Calu3 (cell line): ENCODE measurements at regions not wholly inside any gene's neighbourhood (a gene's known extent, or its start where the extent isn't known, plus 50 kb on each side); places are given as distances from the start of the nearest gene placed in this dataset.

Source experiments
- BruUV-seq: library from RNA; stranded (reverse); fragments of 400-500 nt; replicated peaks from 2 replicates; lab custom pipeline; 2021; lab: Mats Ljungman, UMichigan
- CTCF ChIA-PET: fragments of 300-600 bp; sonication (Branson Sonifier 250); formaldehyde crosslinking; loops from one replicate; lab custom pipeline; 2022; ENCODE audit warnings: antibody characterized with exemption; lab: Charles Lee
- DNase-seq: peaks from one replicate; pipeline ENCODE4 v3.0.0; 2022
- H3K27ac Mint-ChIP-seq: one replicate; pipeline ENCODE4 v1.8.0; 2022; ENCODE audit warnings: mixed read lengths; ENCODE audit not compliant: unreplicated experiment
- H3K27me3 Mint-ChIP-seq: one replicate; pipeline ENCODE4 v1.8.0; 2022; ENCODE audit warnings: mixed read lengths; ENCODE audit not compliant: unreplicated experiment
- H3K36me3 Mint-ChIP-seq: one replicate; pipeline ENCODE4 v1.8.0; 2022; ENCODE audit warnings: mild to moderate bottlenecking, moderate library complexity, mixed read lengths; ENCODE audit not compliant: insufficient read depth, unreplicated experiment
- H3K4me1 Mint-ChIP-seq: one replicate; pipeline ENCODE4 v1.8.0; 2022; ENCODE audit warnings: mild to moderate bottlenecking, low read depth, mixed read lengths; ENCODE audit not compliant: unreplicated experiment
- H3K4me3 Mint-ChIP-seq: one replicate; pipeline ENCODE4 v1.8.0; 2022; ENCODE audit warnings: mild to moderate bottlenecking, low read depth, moderate library complexity, mixed read lengths; ENCODE audit not compliant: unreplicated experiment
- H3K9me3 Mint-ChIP-seq: one replicate; pipeline ENCODE4 v1.8.0; 2022; ENCODE audit warnings: low read depth, mixed read lengths; ENCODE audit not compliant: unreplicated experiment
- CTCF ChIP-seq: fragments of 200-600 bp; IDR thresholded peaks from one replicate; pipeline ENCODE4 v1.8.0; 2022; ENCODE audit warnings: antibody characterized with exemption; ENCODE audit not compliant: unreplicated experiment
- intact Hi-C: fragments of 100-400 bp; cut with micrococcal nuclease; formaldehyde crosslinking; loops from one replicate; pipeline ENCODE4 v1.10.0; 2022; ENCODE audit not compliant: unreplicated experiment

DNA sequence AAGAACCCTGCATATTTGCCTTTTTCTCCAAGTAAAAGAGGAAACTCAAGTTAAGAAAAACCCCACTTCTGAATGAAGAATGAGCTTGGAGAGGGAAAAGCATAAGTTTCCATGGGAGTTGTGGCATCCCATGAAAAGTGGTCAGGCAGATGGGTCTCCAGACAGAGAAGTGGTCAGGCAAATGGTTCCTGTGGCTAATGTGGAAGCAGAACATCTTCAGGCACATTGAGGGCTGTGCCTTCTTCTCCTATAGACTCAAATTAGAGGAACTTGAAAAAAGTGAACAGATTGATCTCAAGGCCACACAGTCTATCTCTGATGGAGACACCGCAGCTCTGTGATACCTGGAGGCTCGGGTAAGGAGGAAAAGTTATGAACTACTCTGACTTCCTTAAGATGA lies 55.7 kb upstream of the KIRREL1 start:
- H3K9me3 Mint-ChIP-seq = no peaks in the 10 kb centered on the region
- no peak overlapping the region for H3K27ac Mint-ChIP-seq
- no peaks in the 10 kb centered on the region for H3K36me3 Mint-ChIP-seq
- peaks cover 22% of the 10 kb centered on the region for H3K27me3 Mint-ChIP-seq
- DNase-seq = no peak
- CTCF ChIA-PET = interaction anchor here (0.6 to 0.7 kb wide), 2 partner anchors 77 to 1137 kb away, joined by 3 to 11 read pairs; no protein-coding TSS in a partner anchor
- intact Hi-C loops = no loop called here
- no peak overlapping the region for H3K4me3 Mint-ChIP-seq
- no peak for TF ChIP-seq CTCF
- no TSS peak for BruUV-seq
- H3K4me1 Mint-ChIP-seq = no peaks in the 10 kb centered on the region

DNA sequence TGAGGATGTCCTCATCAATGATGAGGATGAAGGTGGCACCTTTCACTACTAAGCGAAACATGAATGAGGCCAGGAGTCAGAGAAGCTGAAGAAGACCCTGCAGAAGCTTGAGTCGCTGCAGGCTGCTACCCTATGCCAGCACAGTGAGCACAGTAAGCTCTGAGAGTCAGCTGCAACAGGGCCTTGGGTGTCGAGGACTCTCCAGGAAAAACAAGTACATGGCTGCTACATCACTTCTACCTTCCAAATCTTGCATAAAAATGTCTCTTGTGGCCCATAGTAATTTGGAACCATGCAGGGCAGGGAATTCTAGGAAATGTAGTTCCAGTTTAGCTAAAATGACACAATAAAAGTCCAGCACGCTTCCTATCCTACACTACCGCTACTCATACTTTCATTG lies 51.5 kb upstream of the KIRREL1 start:
- no peaks in the 10 kb centered on the region for H3K36me3 Mint-ChIP-seq
- BruUV-seq = no TSS peak
- TF ChIP-seq CTCF = no peak
- peaks cover 31% of the 10 kb centered on the region for H3K27me3 Mint-ChIP-seq
- no peaks in the 10 kb centered on the region for H3K9me3 Mint-ChIP-seq
- no peak overlapping the region for H3K4me3 Mint-ChIP-seq
- no peak overlapping the region for H3K27ac Mint-ChIP-seq
- CTCF ChIA-PET = no interaction called here
- intact Hi-C loops = no loop called here
- no peaks in the 10 kb centered on the region for H3K4me1 Mint-ChIP-seq
- DNase-seq = no peak
